ENCODE measurements at regions not wholly inside any gene's neighbourhood (a gene's known extent, or its start where the extent isn't known, plus 50 kb on each side); places are given as distances from the start of the nearest gene placed in this dataset.
A peak's percentile ranks its signal among the peaks of the same experiment; 100 is the strongest.

DNA sequence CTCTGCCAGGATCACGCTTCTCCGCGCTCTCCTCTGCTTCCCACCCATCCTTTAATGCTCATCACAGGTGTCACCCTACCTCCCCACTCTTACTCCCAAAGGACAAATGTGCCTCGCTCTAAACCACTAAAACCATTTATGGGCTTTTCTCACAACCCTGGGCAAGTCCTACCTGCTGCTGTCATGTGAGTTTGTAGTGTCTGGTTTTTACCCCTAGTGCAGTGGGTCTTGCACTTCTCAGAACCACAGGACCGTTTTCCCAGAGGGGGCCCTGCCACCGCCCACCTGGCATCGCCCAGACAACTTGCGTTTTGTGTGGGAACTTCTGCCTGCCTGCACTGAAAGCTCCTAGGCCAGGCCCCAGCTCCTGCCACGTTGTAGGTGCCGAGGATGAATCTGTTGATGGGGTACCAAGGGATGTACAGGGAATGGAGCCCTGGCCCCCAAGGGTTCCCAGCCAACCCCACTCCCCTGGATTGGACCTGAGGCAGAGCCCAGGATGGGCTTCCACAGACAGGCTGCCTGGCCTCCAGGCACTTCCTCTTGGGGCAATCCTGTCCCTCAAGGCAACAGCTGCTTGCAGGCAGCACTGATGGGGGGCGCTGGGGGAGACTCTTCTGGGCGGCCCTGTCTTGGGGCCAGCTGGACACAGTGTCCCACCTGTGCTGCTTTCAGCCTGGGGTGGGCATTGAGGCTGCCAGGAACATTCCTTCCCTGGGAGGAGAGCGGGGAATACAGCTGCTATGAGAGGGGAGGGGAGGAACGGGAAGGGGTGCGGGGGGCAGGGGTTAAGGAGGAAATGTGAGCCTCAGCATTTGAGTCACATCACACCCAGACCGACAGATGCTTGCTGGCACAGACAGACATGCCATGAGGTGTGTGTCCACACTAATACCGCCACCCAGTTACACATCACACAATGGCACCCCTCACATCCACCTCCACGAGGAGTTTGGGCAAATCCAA lies 176.3 kb downstream of the ZFP36L2 start:
- Histone ChIP-seq H3K27ac (replicated peaks) (no peak overlapping the region), H3K27me3 (ENCODE audit: insufficient read depth, poor library complexity, severe bottlenecking) (no peaks in the 10 kb centered on the region), H3K4me3 (replicated peaks; ENCODE audit: insufficient read depth, low read length) (no peak overlapping the region)
- no peak for TF ChIP-seq GABPA (IDR thresholded peaks at IDR 0.05; ENCODE audit: low read depth)
- peak; percentile 80; the same call in 1 of the 2 replicates for TF ChIP-seq SPI1 (IDR thresholded peaks at IDR 0.05; ENCODE audit: borderline replicate concordance, low read depth)
- peak in 1 of 2 experiments; percentile 16 for DNase-seq (ENCODE audit: low read depth in 1 of 2, low spot score in 1 of 2)

DNA sequence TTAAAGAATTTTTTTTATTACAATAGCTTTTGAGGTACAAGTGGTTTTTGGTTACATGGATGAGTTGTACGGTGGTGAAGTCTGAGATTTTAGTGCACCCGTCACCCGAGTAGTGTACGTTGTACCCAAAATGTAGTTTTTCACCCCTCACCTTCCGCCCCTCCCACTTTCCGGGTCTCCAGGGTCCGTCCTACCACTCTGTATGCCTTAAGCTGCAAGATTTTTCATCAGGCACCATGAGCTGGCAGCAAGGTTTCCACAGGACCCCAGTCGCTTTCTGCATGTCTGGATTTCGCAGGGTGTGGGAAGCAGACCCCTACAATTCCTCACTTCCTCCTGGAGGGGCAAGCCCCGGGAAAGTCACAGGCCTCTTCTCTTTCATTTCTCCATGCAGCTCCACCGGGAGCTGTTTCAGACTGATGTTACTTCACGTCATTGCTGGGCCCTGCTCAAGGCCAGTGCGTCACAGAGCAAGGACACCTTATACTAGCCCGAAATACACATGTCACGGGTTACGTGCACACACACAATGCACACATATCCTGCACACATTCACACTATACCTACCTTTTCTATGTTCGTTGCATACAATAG lies 179.1 kb downstream of the ZFP36L2 start:
- TF ChIP-seq POLR2AphosphoS5 (IDR thresholded peaks at IDR 0.05; ENCODE audit: low read depth) (no peak), SPI1 (IDR thresholded peaks at IDR 0.05; ENCODE audit: borderline replicate concordance, low read depth) (no peak), GABPA (IDR thresholded peaks at IDR 0.05; ENCODE audit: low read depth) (no peak)
- TF ChIP-seq, protein P1, sequence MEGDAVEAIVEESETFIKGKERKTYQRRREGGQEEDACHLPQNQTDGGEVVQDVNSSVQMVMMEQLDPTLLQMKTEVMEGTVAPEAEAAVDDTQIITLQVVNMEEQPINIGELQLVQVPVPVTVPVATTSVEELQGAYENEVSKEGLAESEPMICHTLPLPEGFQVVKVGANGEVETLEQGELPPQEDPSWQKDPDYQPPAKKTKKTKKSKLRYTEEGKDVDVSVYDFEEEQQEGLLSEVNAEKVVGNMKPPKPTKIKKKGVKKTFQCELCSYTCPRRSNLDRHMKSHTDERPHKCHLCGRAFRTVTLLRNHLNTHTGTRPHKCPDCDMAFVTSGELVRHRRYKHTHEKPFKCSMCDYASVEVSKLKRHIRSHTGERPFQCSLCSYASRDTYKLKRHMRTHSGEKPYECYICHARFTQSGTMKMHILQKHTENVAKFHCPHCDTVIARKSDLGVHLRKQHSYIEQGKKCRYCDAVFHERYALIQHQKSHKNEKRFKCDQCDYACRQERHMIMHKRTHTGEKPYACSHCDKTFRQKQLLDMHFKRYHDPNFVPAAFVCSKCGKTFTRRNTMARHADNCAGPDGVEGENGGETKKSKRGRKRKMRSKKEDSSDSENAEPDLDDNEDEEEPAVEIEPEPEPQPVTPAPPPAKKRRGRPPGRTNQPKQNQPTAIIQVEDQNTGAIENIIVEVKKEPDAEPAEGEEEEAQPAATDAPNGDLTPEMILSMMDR (IDR thresholded peaks at IDR 0.05; ENCODE audit: insufficient read depth, low read length), result no peak
- TF ChIP-seq, protein P2, sequence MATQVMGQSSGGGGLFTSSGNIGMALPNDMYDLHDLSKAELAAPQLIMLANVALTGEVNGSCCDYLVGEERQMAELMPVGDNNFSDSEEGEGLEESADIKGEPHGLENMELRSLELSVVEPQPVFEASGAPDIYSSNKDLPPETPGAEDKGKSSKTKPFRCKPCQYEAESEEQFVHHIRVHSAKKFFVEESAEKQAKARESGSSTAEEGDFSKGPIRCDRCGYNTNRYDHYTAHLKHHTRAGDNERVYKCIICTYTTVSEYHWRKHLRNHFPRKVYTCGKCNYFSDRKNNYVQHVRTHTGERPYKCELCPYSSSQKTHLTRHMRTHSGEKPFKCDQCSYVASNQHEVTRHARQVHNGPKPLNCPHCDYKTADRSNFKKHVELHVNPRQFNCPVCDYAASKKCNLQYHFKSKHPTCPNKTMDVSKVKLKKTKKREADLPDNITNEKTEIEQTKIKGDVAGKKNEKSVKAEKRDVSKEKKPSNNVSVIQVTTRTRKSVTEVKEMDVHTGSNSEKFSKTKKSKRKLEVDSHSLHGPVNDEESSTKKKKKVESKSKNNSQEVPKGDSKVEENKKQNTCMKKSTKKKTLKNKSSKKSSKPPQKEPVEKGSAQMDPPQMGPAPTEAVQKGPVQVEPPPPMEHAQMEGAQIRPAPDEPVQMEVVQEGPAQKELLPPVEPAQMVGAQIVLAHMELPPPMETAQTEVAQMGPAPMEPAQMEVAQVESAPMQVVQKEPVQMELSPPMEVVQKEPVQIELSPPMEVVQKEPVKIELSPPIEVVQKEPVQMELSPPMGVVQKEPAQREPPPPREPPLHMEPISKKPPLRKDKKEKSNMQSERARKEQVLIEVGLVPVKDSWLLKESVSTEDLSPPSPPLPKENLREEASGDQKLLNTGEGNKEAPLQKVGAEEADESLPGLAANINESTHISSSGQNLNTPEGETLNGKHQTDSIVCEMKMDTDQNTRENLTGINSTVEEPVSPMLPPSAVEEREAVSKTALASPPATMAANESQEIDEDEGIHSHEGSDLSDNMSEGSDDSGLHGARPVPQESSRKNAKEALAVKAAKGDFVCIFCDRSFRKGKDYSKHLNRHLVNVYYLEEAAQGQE (IDR thresholded peaks at IDR 0.05; ENCODE audit: insufficient replicate concordance, low read depth), result no peak
- Histone ChIP-seq H3K4me3 (replicated peaks; ENCODE audit: insufficient read depth, low read length) (no peak overlapping the region), H3K27me3 (ENCODE audit: insufficient read depth, poor library complexity, severe bottlenecking) (no peaks in the 10 kb centered on the region), H3K27ac (replicated peaks) (no peak overlapping the region)
- DNase-seq (ENCODE audit: low read depth in 1 of 2, low spot score in 1 of 2), result no peak

DNA sequence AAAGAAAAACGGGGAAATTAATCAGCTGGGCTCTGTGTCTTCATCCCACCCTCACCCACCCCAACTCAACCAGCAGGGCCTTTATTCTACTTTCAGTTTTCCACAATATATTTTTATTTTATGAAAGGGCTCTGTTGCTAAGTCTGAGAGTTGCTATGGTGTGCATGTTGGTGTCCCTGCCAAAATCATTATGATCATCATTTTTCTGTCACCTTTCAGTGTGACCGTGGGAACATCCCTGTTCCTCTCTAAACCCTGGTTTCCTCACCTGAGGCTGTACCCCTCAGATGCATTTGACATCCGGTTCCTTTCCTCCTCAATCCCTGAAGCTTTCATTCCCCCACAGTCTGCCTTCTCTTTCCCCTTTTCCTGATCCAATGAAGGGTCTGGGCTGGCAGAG lies 180.5 kb downstream of the ZFP36L2 start:
- no peaks in the 10 kb centered on the region for H3K27me3 ChIP-seq (ENCODE audit: insufficient read depth, poor library complexity, severe bottlenecking)
- no peak overlapping the region for H3K27ac ChIP-seq (replicated peaks)
- TF ChIP-seq, protein P2 (IDR thresholded peaks at IDR 0.05; ENCODE audit: insufficient replicate concordance, low read depth), result no peak
- no peak for TF ChIP-seq GABPA (IDR thresholded peaks at IDR 0.05; ENCODE audit: low read depth)
- TF ChIP-seq, protein P1 (IDR thresholded peaks at IDR 0.05; ENCODE audit: insufficient read depth, low read length), result no peak
- no peak for TF ChIP-seq SPI1 (IDR thresholded peaks at IDR 0.05; ENCODE audit: borderline replicate concordance, low read depth)
- TF ChIP-seq POLR2AphosphoS5 (IDR thresholded peaks at IDR 0.05; ENCODE audit: low read depth), result no peak
- H3K4me3 ChIP-seq (replicated peaks; ENCODE audit: insufficient read depth, low read length), result no peak overlapping the region
- no peak for DNase-seq (ENCODE audit: low read depth in 1 of 2, low spot score in 1 of 2)

DNA sequence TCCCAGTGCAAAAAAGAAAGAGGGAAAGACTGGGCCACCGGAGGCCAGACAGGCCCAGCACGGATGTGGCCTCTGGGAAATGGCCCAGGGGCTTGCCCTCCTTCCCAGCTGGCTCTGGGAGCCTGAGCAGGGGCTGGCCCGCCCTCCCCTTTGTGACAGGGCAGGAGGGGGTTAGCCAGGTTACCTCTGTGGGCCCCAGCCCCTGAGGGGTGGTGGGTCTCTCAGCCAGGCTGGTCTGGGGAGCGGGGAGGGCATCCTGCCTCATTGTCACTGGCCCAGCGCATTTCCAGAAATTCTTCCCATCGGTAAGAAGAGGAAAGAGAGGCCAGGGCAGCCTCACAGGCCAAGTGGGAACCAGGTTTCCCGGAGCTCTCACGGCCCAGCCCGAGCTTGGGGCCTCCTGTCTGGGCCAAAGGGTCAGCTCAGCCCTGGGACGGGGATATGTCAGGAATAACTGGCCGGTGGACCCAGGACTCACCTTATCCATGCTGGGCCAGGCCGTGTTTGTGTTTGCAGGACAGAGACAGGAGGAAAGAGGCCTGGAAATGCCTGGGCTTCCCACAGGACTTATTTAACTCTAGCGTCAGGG lies 182.2 kb downstream of the ZFP36L2 start:
- Histone ChIP-seq H3K27ac (replicated peaks) (no peak overlapping the region), H3K4me3 (replicated peaks; ENCODE audit: insufficient read depth, low read length) (no peak overlapping the region), H3K27me3 (ENCODE audit: insufficient read depth, poor library complexity, severe bottlenecking) (no peaks in the 10 kb centered on the region)
- TF ChIP-seq SPI1 (IDR thresholded peaks at IDR 0.05; ENCODE audit: borderline replicate concordance, low read depth), result no peak
- no peak for TF ChIP-seq GABPA (IDR thresholded peaks at IDR 0.05; ENCODE audit: low read depth)
- no peak for TF ChIP-seq POLR2AphosphoS5 (IDR thresholded peaks at IDR 0.05; ENCODE audit: low read depth)
- TF ChIP-seq, protein P2 (IDR thresholded peaks at IDR 0.05; ENCODE audit: insufficient replicate concordance, low read depth), result no peak
- TF ChIP-seq, protein P1 (IDR thresholded peaks at IDR 0.05; ENCODE audit: insufficient read depth, low read length), result no peak
- DNase-seq (ENCODE audit: low read depth in 1 of 2, low spot score in 1 of 2), result no peak
